ENCODE measurements at regions not wholly inside any gene's neighbourhood (a gene's known extent, or its start where the extent isn't known, plus 50 kb on each side); places are given as distances from the start of the nearest gene placed in this dataset.
"Not testable (repeated sequence)": the region's sequence is repeated elsewhere in the genome, so short reads cannot be mapped to it uniquely, and the experiment has no call there.

GRCh38 chr9:17846948-17847655 lies 268.2 kb downstream of the SH3GL2 start:
- DNase-seq (ENCODE audit: low read depth in 2 of 2) = no peak

DNA sequence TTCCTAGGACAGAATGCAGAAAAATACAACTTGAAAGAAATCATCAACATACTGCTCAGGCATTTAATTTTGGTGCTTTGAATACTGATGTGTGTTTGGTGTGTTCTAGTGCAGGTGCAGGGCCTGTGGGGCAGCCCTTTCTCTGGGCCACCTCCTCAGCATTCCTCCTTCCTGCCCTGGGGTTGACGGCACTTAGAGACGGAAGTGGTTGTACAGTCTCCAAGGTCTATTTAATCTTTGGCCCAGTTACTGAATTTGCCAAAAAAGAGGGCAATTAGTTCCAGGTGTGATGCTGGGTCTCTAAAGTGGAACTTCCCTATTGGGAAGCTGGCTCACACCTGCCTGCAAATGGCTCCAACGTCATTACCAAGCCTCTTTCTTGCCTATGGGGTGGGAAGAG lies 269.0 kb downstream of the SH3GL2 start:
- DNase-seq (ENCODE audit: low read depth in 2 of 2) = no peak

- DNase-seq (ENCODE audit: low read depth in 2 of 2) = no peak
These were observed 273.2 kb downstream of the SH3GL2 start for GRCh38 chr9:17852108-17852507.

- no peak for DNase-seq (ENCODE audit: low read depth in 2 of 2)
These were observed 275.6 kb downstream of the SH3GL2 start for GRCh38 chr9:17854487-17854886.

- DNase-seq (ENCODE audit: low read depth in 2 of 2) = no peak
These were observed 278.1 kb downstream of the SH3GL2 start for GRCh38 chr9:17856995-17857394.

DNA sequence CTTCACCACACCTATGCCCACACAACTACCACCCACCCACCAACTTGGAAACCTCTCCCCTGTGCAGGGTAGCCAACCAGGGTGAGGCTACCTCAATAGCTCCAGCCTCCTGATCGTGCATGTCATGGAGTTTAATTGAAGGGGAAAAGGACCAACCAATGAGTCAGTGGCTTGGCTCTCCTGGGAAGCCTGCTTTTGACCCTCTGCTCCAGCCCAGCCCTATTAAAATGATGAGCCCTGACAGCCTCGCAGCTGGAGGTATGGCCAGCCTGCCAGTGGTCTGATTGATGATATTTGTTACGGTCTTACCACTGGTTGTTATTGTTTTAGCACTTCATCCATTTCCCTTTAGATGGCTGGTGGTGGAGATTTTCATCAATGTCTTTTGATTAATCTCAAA lies 280.4 kb downstream of the SH3GL2 start:
- DNase-seq (ENCODE audit: low read depth in 2 of 2) = no peak

- DNase-seq (ENCODE audit: low read depth in 2 of 2) = no peak
These were observed 281.1 kb downstream of the SH3GL2 start for GRCh38 chr9:17859987-17860386.

GRCh38 chr9:17862101-17862500 lies 283.2 kb downstream of the SH3GL2 start:
- no peak for DNase-seq (ENCODE audit: low read depth in 2 of 2)

DNA sequence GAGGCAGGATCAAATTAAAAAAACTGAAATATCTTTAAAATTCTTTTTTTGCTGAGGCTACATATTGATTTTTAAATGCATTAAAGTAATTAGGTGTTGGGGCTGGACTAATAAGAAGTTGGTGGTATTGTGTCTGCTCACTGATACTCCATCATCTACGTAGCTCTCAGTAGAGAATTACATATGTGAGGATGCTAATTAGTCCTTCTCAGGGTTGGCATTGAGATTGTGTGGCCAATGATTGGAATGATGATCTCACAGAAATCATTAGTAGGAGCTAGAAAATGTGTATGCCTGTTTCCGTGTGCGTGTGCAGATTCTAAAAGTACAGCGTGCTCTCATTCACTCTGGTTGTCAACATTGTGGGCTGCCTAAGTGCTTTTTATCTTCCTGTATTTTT lies 283.8 kb downstream of the SH3GL2 start:
- DNase-seq (ENCODE audit: low read depth in 2 of 2) = no peak

DNA sequence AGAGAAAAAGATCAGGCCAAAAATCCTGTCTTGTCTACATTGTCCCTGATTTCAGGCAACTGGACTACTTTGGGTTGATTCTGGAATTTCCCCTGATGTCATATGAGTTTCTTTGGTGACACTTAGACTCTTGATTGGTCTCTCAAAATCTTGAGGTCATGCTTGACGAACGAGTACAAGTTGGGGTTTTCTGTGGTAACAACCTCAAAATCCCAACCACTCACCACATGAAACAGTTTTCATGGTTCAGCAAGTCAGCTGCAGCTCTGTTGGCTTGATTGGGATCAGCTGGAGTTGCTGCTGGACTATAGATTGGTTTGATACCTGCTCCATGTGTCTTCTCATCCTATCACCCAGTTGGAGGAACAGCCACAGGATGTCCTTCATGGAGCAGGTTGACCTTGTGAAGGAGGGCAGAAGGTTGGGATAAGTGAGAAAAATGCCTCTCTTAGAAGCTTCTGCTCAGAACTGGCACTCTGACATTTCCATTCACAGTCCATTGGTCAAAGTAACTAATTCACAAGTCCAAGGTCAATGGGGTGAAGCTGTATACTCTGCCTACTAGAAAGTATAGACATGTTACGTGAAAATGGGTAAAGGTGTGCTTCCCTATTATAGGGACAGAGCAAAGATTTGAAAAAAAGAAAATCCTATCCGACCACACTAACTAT lies 284.5 kb downstream of the SH3GL2 start:
- DNase-seq (ENCODE audit: low read depth in 2 of 2) = no peak

- no peak for DNase-seq (ENCODE audit: low read depth in 2 of 2)
These were observed 285.1 kb downstream of the SH3GL2 start for GRCh38 chr9:17863924-17864323.

DNA sequence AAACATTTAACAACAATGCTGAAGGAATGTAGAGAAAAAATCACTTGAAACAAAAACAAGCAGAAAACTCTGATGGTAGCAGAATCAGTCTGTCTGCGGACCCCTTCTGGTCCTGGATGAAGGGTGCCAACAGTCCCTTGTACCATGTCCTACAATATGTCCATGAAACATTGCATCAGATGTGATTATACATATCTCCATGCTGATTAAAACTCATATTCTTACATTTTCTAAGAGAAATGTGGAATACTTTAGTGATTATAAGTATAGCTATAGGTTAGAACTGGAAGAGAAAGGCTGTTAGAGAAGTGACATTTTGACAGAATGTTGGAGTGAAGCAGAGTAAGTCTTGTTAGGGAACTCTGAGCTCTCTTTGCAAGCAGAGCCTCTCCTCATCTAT lies 286.1 kb downstream of the SH3GL2 start:
- no peak for DNase-seq (ENCODE audit: low read depth in 2 of 2)

GRCh38 chr9:17865881-17866280 lies 287.0 kb downstream of the SH3GL2 start:
- no peak for DNase-seq (ENCODE audit: low read depth in 2 of 2)

GRCh38 chr9:17870722-17871121 lies 291.9 kb downstream of the SH3GL2 start:
- no peak for DNase-seq (ENCODE audit: low read depth in 2 of 2)

- no peak for DNase-seq (ENCODE audit: low read depth in 2 of 2)
These were observed 292.5 kb downstream of the SH3GL2 start for GRCh38 chr9:17871213-17871890.

DNA sequence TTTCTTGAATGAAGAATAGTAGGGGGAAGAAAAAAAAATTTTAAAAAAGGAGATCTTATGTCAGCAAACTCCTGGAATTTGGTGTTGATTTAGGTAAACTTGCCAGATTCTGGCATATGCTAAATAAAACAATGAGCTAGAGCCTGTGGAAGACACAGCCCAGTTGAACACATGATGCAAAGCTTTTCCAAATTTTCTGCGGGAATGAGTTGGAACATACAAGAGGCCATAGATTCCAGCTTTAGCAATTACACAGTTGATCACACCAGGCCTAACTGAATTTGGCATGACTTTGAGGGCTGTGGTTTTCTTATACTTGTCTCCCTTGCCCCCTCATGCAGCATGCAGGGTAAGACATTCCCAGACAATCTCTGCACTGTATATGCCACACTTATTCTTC lies 297.0 kb downstream of the SH3GL2 start:
- no peak for DNase-seq (ENCODE audit: low read depth in 2 of 2)

DNA sequence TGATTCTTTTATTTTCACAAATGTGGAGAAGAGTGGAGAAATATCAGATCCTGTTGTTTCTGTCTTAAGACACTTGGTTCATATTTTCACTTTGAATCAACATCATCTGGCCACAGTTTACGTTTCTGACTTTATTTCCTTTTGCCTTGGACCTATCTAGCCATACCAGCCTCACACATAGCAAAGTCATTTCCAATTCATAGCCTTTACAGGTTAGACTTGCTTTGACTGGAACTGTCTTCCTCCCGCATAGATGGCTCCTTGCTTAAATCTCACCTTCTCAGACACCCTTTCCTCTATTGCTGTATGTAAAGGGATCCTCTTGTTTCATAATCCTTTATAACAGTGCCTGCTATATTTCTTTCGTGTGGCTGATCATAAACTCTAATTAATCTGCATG lies 297.8 kb downstream of the SH3GL2 start:
- no peak for DNase-seq (ENCODE audit: low read depth in 2 of 2)

- no peak for DNase-seq (ENCODE audit: low read depth in 2 of 2)
These were observed 300.0 kb downstream of the SH3GL2 start for GRCh38 chr9:17878810-17879370.

DNA sequence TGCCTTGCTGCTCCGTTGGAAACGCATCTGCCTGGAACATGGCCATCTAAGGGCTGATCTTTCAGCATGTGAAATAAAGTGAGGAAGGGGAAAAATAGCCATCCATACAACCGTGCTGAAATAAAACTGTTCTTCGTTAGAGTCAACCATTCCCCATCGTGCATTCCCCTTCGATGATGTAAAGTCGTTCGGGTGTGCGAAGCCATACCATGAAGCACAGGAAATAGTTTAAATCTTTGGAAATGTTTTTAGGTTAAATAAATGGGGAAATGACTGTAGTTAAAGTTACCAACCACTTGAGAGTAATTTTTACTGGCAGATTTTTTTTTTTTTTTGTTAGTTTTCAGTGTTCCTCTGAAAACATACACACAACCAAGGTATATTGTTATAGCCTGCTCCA lies 302.5 kb downstream of the SH3GL2 start:
- no peak for DNase-seq (ENCODE audit: low read depth in 2 of 2)

GRCh38 chr9:17882688-17883594 lies 304.1 kb downstream of the SH3GL2 start:
- DNase-seq (ENCODE audit: low read depth in 2 of 2) = no peak

- no peak for DNase-seq (ENCODE audit: low read depth in 2 of 2)
These were observed 309.2 kb downstream of the SH3GL2 start for GRCh38 chr9:17888066-17888465.

DNA sequence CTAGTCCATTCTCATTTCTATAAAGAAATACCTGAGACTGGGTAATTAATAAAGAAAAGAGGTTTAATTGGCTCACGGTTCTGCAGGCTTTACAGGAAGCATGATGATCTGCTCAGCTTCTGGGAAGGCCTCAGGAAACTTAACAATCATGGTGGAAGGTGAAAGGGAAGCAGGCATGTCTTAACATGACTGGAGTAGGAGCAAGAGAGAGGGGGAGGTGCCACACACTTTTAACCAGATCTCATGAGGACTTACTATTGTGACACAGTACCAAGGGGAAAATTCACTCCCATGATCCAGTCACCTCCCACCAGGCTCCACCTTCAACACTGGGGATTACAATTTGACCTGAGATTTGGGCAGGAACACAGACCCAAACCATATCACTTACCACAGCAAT lies 310.1 kb downstream of the SH3GL2 start:
- DNase-seq (ENCODE audit: low read depth in 2 of 2) = not testable (repeated sequence)
